ENCODE measurements at regions not wholly inside any gene's neighbourhood (a gene's known extent, or its start where the extent isn't known, plus 50 kb on each side); places are given as distances from the start of the nearest gene placed in this dataset.
"Not testable (repeated sequence)": the region's sequence is repeated elsewhere in the genome, so short reads cannot be mapped to it uniquely, and the experiment has no call there.

- TF ChIP-seq TEAD4 (CRISPR knock-in tag; IDR thresholded peaks at IDR 0.05), result no peak
Measured at GRCh38 chr18:1544016-1544415, 639.3 kb downstream of the ADCYAP1 start.

GRCh38 chr18:1557711-1558110, 653.0 kb downstream of the ADCYAP1 start:
- ATAC-seq; POLR2A ChIA-PET; DNase-seq (ENCODE audit: low spot score); H3K4me1 Mint-ChIP-seq; H3K27ac Mint-ChIP-seq; H3K4me3 Mint-ChIP-seq; H3K27me3 Mint-ChIP-seq (ENCODE audit: low read depth); CTCF ChIA-PET; H3K36me3 Mint-ChIP-seq: not testable (repeated sequence)
- H3K9me3 Mint-ChIP-seq, result peaks cover 24% of the 10 kb centered on the region

More at GRCh38 chr18:1544016-1544415, 639.3 kb downstream of the ADCYAP1 start:
- Mint-ChIP-seq H3K9me3 (peaks cover 22% of the 10 kb centered on the region), H3K27ac (no peak overlapping the region), H3K4me3 (no peak overlapping the region), H3K4me1 (no peaks in the 10 kb centered on the region; the same call in 1 of the 2 replicates), H3K36me3 (peaks cover 7% of the 10 kb centered on the region), H3K27me3 (ENCODE audit: low read depth) (no peaks in the 10 kb centered on the region)
- ATAC-seq (no peak), DNase-seq (ENCODE audit: low spot score) (no peak)
- ChIA-PET CTCF (interaction anchor here (0.5 kb wide), 1 partner anchor 296 kb away, joined by 3 read pairs; no protein-coding TSS in a partner anchor), POLR2A (no interaction called here)

GRCh38 chr18:1559563-1559962, 654.9 kb downstream of the ADCYAP1 start:
- CTCF ChIA-PET, result interaction anchor here (0.7 to 1.4 kb wide), 2 partner anchors 26 to 104 kb away, joined by 3 to 4 read pairs; no protein-coding TSS in a partner anchor
- peak; percentile 81 for ATAC-seq
- Mint-ChIP-seq H3K27me3 (ENCODE audit: low read depth) (no peaks in the 10 kb centered on the region; the same call in 1 of the 2 replicates), H3K4me1 (no peaks in the 10 kb centered on the region), H3K27ac (no peak overlapping the region), H3K9me3 (peaks cover 24% of the 10 kb centered on the region), H3K4me3 (no peak overlapping the region), H3K36me3 (no peaks in the 10 kb centered on the region)
- TF ChIP-seq OVOL2 (CRISPR knock-in tag; IDR thresholded peaks at IDR 0.05; ENCODE audit: borderline replicate concordance), result no peak
- no peak for TF ChIP-seq E2F5 (CRISPR knock-in tag; IDR thresholded peaks at IDR 0.05)
- no peak for TF ChIP-seq ATF1 (CRISPR knock-in tag; IDR thresholded peaks at IDR 0.05)
- TF ChIP-seq MAX (CRISPR knock-in tag; IDR thresholded peaks at IDR 0.05), result no peak
- no peak for TF ChIP-seq ZNF263 (CRISPR knock-in tag; IDR thresholded peaks at IDR 0.05; ENCODE audit: low read depth)
- TF ChIP-seq RELA (CRISPR knock-in tag; IDR thresholded peaks at IDR 0.05; ENCODE audit: borderline replicate concordance), result no peak
- no peak for TF ChIP-seq ESRRA (CRISPR knock-in tag; IDR thresholded peaks at IDR 0.05; ENCODE audit: borderline replicate concordance)
- TF ChIP-seq CTCF (IDR thresholded peaks at IDR 0.05), result no peak
- TF ChIP-seq FOXJ3 (CRISPR knock-in tag; IDR thresholded peaks at IDR 0.05; ENCODE audit: borderline replicate concordance), result no peak
- no peak for TF ChIP-seq ZMAT4 (CRISPR knock-in tag; IDR thresholded peaks at IDR 0.05)
- TF ChIP-seq E2F1 (CRISPR knock-in tag; IDR thresholded peaks at IDR 0.05), result no peak
- no peak for TF ChIP-seq IRF1 (CRISPR knock-in tag; IDR thresholded peaks at IDR 0.05)
- TF ChIP-seq GRHL2 (CRISPR knock-in tag; IDR thresholded peaks at IDR 0.05; ENCODE audit: insufficient replicate concordance, severe bottlenecking), result no peak
- TF ChIP-seq ZNF423 (CRISPR knock-in tag; IDR thresholded peaks at IDR 0.05), result no peak
- POLR2A ChIA-PET, result no interaction called here
- no peak for DNase-seq (ENCODE audit: low spot score)

Data from WTC11 (cell line).